NCI-H748 (cell line): ENCODE measurements at regions not wholly inside any gene's neighbourhood (a gene's known extent, or its start where the extent isn't known, plus 50 kb on each side); places are given as distances from the start of the nearest gene placed in this dataset.

ENCODE experiments used
- DNase-seq: peaks from one replicate; lab custom pipeline; 2025; ENCODE audit not compliant: unreplicated experiment; lab: John Stamatoyannopoulos, UW

- no peak for DNase-seq
These were observed 95.6 kb upstream of the FOXC1 start for GRCh38 chr6:1514078-1514477.

GRCh38 chr6:1515280-1515679 is 94.4 kb upstream of the FOXC1 start:
- no peak for DNase-seq

GRCh38 chr6:1515781-1516180 is 93.9 kb upstream of the FOXC1 start:
- DNase-seq = no peak

GRCh38 chr6:1516742-1517520 is 92.8 kb upstream of the FOXC1 start:
- DNase-seq = no peak

GRCh38 chr6:1518855-1519254 is 90.9 kb upstream of the FOXC1 start:
- DNase-seq = no peak

- no peak for DNase-seq
These were observed 90.1 kb upstream of the FOXC1 start for GRCh38 chr6:1519597-1519996.

GRCh38 chr6:1522779-1523178 is 86.9 kb upstream of the FOXC1 start:
- no peak for DNase-seq

- DNase-seq = no peak
These were observed 85.7 kb upstream of the FOXC1 start for GRCh38 chr6:1524040-1524480.

- DNase-seq = no peak
These were observed 84.2 kb upstream of the FOXC1 start for GRCh38 chr6:1525364-1526038.

GRCh38 chr6:1526398-1527072 is 83.2 kb upstream of the FOXC1 start:
- DNase-seq = no peak

GRCh38 chr6:1527073-1527457 is 82.7 kb upstream of the FOXC1 start:
- DNase-seq = peak; percentile 44

GRCh38 chr6:1535295-1535694 is 74.4 kb upstream of the FOXC1 start:
- no peak for DNase-seq

GRCh38 chr6:1536526-1537429 is 72.9 kb upstream of the FOXC1 start:
- DNase-seq = no peak

GRCh38 chr6:1538369-1538768 is 71.3 kb upstream of the FOXC1 start:
- DNase-seq = no peak

- no peak for DNase-seq
These were observed 70.8 kb upstream of the FOXC1 start for GRCh38 chr6:1538810-1539478.

GRCh38 chr6:1540864-1541521 is 68.7 kb upstream of the FOXC1 start:
- DNase-seq = no peak

GRCh38 chr6:1542335-1542734 is 67.4 kb upstream of the FOXC1 start:
- no peak for DNase-seq

- no peak for DNase-seq
These were observed 67.0 kb upstream of the FOXC1 start for GRCh38 chr6:1542764-1543163.

GRCh38 chr6:1544000-1544399 is 65.7 kb upstream of the FOXC1 start:
- no peak for DNase-seq

- no peak for DNase-seq
These were observed 65.1 kb upstream of the FOXC1 start for GRCh38 chr6:1544603-1545002.
